HepG2 (cell line): ENCODE measurements at regions not wholly inside any gene's neighbourhood (a gene's known extent, or its start where the extent isn't known, plus 50 kb on each side); places are given as distances from the start of the nearest gene placed in this dataset.

Source experiments
- CEBPZ ChIP-seq: IDR thresholded peaks from 2 replicates; pipeline ENCODE4 v1.6.1; 2012; ENCODE audit warnings: low read length, improper control_type of control experiment
- E2F1 ChIP-seq: sonication (generic); formaldehyde crosslinking; IDR thresholded peaks from 2 replicates; pipeline ENCODE4 v1.5.0; 2020; ENCODE audit warnings: missing genetic modification reagents
- FOXA1 ChIP-seq, 2 experiments: fragments of 450-650 bp in 1 of 2; sonication (generic) in 1 of 2; formaldehyde crosslinking in 1 of 2; IDR thresholded peaks; 2 replicates each; pipeline versions ENCODE4 v1.4.0 to v1.6.1; 2016 to 2020; ENCODE audit warnings: missing genetic modification reagents in 1 of 2
- FOXM1 ChIP-seq: sonication (generic); formaldehyde crosslinking; IDR thresholded peaks from 2 replicates; pipeline ENCODE4 v1.5.0; 2020; ENCODE audit warnings: missing genetic modification reagents
- HNRNPUL1 ChIP-seq: fragments of 200-400 bp; formaldehyde crosslinking; IDR thresholded peaks from 2 replicates; pipeline ENCODE4 v1.6.1; 2017; ENCODE audit warnings: low read depth, mild to moderate bottlenecking, low read length, moderate library complexity
- IRF2 ChIP-seq: IDR thresholded peaks from 2 replicates; pipeline ENCODE4 v1.6.1; 2018; ENCODE audit warnings: missing genetic modification reagents, missing compliant biosample characterization
- RNF2 ChIP-seq: fragments of 450-650 bp; conservative IDR thresholded peaks from 2 replicates; pipeline ENCODE4 v1.6.1; 2016; ENCODE audit warnings: low read depth
- SP1 ChIP-seq, 2 experiments: fragments of 450-650 bp in 1 of 2; sonication (generic) in 1 of 2; formaldehyde crosslinking in 1 of 2; IDR thresholded peaks; 2 replicates each; pipeline versions ENCODE4 v1.4.0 to v1.6.1; 2016 to 2020; ENCODE audit warnings: missing genetic modification reagents in 1 of 2
- SRSF9 ChIP-seq: fragments of 200-400 bp; formaldehyde crosslinking; IDR thresholded peaks from 2 replicates; pipeline ENCODE4 v1.6.1; 2018; ENCODE audit warnings: borderline replicate concordance, mild to moderate bottlenecking, low read depth, low read length; ENCODE audit not compliant: insufficient read depth, poor library complexity, severe bottlenecking
- ZNF660 ChIP-seq: sonication (generic); formaldehyde crosslinking; IDR thresholded peaks from 2 replicates; pipeline ENCODE4 v1.5.1; 2020; ENCODE audit warnings: mild to moderate bottlenecking, low read depth, missing genetic modification reagents, borderline replicate concordance
- TF ChIP-seq, protein P1 (sequence below): sonication (generic); formaldehyde crosslinking; IDR thresholded peaks from 2 replicates; pipeline ENCODE4 v1.4.0; 2020; ENCODE audit warnings: missing genetic modification reagents
- TF ChIP-seq, protein P2 (sequence below): sonication (generic); formaldehyde crosslinking; IDR thresholded peaks from 2 replicates; pipeline ENCODE4 v1.5.0; 2020; ENCODE audit warnings: mild to moderate bottlenecking, missing genetic modification reagents, moderate library complexity

DNA sequence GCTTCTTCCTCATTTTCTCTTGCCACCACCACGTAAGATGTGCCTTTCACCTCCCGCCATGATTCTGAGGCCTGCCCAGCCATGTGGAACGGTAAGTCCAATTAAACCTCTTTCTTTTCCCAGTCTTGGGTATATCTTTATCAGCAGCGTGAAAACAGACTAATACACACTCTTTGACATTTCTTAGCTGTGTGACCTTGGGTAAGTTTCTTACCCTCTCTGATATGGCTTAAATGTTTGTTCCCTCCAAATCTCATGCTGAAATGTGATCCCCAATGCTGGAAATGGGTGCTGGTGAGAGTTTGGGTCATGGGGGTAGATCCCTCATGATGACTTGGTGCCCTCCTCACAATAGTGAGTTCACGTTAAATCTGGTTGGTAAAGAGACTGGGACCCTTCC is 188.8 kb upstream of the IRX4 start:
- TF ChIP-seq, protein P1, sequence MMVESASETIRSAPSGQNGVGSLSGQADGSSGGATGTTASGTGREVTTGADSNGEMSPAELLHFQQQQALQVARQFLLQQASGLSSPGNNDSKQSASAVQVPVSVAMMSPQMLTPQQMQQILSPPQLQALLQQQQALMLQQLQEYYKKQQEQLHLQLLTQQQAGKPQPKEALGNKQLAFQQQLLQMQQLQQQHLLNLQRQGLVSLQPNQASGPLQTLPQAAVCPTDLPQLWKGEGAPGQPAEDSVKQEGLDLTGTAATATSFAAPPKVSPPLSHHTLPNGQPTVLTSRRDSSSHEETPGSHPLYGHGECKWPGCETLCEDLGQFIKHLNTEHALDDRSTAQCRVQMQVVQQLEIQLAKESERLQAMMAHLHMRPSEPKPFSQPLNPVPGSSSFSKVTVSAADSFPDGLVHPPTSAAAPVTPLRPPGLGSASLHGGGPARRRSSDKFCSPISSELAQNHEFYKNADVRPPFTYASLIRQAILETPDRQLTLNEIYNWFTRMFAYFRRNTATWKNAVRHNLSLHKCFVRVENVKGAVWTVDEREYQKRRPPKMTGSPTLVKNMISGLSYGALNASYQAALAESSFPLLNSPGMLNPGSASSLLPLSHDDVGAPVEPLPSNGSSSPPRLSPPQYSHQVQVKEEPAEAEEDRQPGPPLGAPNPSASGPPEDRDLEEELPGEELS, result no peak
- TF ChIP-seq ZNF660 (no peak), SP1 (IDR thresholded peaks at IDR 0.05) (no peak), SP1 (CRISPR knock-in tag; IDR thresholded peaks at IDR 0.05) (no peak), FOXM1 (CRISPR knock-in tag) (no peak), HNRNPUL1 (no peak), SRSF9 (no peak), FOXA1 (IDR thresholded peaks at IDR 0.05) (no peak), FOXA1 (CRISPR knock-in tag; IDR thresholded peaks at IDR 0.05) (no peak), RNF2 (no peak), IRF2 (CRISPR knock-in tag) (no peak), CEBPZ (no peak), E2F1 (no peak)
- TF ChIP-seq, protein P2, sequence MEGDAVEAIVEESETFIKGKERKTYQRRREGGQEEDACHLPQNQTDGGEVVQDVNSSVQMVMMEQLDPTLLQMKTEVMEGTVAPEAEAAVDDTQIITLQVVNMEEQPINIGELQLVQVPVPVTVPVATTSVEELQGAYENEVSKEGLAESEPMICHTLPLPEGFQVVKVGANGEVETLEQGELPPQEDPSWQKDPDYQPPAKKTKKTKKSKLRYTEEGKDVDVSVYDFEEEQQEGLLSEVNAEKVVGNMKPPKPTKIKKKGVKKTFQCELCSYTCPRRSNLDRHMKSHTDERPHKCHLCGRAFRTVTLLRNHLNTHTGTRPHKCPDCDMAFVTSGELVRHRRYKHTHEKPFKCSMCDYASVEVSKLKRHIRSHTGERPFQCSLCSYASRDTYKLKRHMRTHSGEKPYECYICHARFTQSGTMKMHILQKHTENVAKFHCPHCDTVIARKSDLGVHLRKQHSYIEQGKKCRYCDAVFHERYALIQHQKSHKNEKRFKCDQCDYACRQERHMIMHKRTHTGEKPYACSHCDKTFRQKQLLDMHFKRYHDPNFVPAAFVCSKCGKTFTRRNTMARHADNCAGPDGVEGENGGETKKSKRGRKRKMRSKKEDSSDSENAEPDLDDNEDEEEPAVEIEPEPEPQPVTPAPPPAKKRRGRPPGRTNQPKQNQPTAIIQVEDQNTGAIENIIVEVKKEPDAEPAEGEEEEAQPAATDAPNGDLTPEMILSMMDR (CRISPR knock-in tag), result no peak
